H7 (cell line): ENCODE measurements at regions not wholly inside any gene's neighbourhood (a gene's known extent, or its start where the extent isn't known, plus 50 kb on each side); places are given as distances from the start of the nearest gene placed in this dataset.

Experiments
- DNase-seq: peaks from one replicate; pipeline ENCODE4 v3.0.0; 2012
- H3K27me3 ChIP-seq: 2 replicates; pipeline ENCODE4 v1.6.0; 2011; ENCODE audit warnings: mild to moderate bottlenecking, low read length; ENCODE audit not compliant: control insufficient read depth, insufficient read depth
- H3K36me3 ChIP-seq: replicated peaks from 2 replicates; pipeline ENCODE4 v1.5.1; 2011; ENCODE audit warnings: low read length; ENCODE audit not compliant: control insufficient read depth, insufficient read depth
- H3K4me3 ChIP-seq: 2 replicates; pipeline ENCODE4 v1.5.1; 2011; ENCODE audit warnings: low read depth, mild to moderate bottlenecking, control low read depth, low read length, moderate library complexity; ENCODE audit not compliant: insufficient read depth

DNA sequence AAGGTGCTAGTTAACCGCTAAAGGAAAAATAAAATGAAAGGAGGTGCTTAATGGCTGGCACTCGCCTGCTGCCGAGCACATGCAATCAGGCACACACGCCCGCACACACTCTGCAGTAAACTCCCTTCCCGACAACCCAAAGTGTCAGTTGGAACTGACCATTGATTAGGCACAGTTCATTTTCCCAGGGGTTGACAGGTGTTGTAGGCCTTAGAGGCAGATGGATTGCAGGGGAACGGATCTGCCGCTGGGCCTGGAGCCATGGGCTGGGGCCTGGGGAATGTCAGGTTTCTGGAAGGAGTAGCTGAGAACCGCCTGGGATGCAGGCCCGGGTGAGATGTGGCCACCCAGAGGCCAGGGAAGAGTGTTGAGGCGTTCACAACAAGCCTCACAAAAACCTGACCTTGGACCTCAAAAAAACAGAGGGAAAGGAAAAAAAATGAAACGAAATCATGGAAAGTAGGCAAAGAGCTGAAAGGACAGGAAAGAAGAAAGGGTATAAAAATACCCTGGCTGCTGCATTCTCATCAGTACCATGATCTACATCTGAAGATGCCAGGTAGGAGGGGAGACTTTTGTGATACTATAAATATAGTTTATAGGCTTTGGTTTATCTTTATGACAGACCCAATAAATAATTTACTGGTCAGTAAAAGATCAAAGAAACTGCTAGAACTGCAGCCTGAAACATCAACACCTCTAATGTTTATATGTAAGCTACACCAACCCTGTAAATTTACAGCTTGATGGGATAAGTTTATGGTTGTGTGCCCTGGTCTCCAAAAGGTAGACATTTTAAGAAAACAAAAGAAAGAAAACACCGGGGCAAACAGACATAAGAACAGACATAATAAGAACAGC is 313.4 kb downstream of the BUD13 start:
- no peaks in the 10 kb centered on the region for H3K27me3 ChIP-seq
- H3K36me3 ChIP-seq, result no peaks in the 10 kb centered on the region
- H3K4me3 ChIP-seq, result no peak overlapping the region
- DNase-seq, result no peak

DNA sequence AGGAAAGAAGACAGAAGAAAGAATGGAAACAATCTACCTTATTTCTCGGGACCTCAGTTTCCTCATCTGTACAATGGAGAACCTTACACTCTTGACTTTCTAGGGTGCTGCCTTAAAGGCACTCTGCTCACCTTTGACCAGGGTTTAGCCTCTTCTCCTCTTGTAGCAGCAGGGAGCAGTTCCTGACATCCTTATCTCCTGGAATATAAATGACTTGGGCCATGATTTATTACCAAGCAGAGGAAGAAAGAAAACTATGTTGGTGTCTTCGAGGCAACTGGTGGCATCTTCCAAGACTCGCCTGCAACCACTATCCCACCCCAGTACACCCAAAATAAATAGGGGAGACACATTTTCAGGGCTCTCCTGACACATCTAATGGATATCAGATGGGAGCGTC is 314.2 kb downstream of the BUD13 start:
- H3K36me3 ChIP-seq, result no peaks in the 10 kb centered on the region
- H3K4me3 ChIP-seq, result no peak overlapping the region
- no peak for DNase-seq
- no peaks in the 10 kb centered on the region for H3K27me3 ChIP-seq

DNA sequence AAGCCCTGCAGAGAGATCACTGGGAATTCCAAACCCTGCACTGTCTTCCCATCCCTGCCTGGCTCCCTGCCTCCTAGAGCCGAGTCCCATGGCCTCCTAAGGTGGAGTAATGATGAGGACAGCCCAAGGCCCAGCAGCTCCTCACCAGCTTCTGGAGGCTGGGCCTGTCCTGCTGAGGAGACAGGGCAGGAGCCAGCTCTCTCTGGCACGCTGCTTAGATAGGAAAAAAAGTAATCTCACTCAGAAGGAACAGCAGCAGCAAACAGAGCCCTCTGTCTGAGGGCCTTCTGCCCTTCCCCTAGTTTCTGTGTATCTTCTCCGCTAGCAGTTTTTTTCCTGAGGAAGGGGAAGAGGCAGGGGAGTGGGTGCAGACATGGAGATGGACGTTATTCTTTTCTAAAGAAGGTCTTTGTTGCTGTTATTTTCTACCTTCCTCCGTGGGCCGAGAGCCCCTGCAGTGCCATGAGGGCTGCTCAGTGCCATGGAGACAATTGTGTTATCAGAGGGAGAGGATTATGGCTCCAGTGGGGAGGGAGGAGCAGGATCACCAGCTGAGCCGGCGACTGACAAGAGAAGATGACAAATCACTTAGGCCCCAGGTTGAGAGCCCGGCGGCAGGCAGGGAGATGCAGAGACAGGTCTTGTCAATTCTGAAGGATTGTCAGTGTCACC is 315.3 kb downstream of the BUD13 start:
- peak; percentile 42 for DNase-seq
- no peaks in the 10 kb centered on the region for H3K27me3 ChIP-seq
- no peak overlapping the region for H3K4me3 ChIP-seq
- no peaks in the 10 kb centered on the region for H3K36me3 ChIP-seq

DNA sequence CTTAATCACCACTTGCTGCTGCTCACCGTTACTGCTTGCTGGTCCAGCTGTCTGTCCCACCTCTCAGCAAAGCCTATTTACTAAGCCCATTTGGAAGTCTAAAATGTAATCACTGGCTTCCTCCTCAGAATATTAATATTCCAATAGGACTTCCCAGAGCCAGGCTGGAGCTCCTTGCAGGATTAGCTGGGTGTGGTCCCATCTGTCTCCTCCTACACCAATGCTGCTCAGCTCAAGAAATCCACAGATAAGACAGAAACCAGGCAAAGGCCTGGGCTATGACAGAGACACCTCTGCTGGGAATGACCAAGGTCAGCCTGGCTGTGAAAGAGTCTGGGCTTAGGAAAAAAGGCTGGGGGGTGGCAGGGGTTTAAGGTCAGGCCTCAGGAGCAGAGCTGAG is 317.8 kb downstream of the BUD13 start:
- Histone ChIP-seq H3K36me3 (no peaks in the 10 kb centered on the region), H3K27me3 (no peaks in the 10 kb centered on the region), H3K4me3 (no peak overlapping the region)
- DNase-seq, result no peak

DNA sequence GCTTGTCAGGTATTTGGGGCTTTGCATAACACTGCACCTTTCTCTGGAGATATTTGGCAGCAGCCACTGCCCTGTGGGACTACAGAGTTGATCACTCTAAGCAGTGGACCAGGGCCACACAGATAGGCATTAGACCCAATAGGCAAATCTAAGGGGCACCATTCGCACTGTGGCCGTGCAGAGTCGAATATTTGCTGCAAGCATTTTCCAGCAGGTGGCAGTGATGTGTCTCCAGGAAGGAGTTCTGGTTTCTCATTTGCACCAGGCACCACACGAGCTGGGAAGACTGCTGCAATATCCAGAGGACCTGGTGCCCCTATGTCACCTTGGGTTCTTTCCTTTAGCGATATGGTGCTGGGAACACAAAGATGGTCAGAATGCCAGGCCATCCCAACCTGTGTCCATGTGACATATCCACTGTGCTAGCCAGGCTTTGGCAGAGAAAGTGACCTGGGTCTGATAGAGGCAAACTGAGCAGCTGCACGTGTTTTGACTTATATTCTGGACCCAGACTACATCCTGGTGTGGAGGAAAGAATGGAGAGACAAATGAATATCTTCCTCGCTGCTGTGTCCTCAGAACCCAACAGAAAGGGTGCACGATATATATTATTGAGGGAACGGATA is 318.7 kb downstream of the BUD13 start:
- no peak overlapping the region for H3K4me3 ChIP-seq

DNA sequence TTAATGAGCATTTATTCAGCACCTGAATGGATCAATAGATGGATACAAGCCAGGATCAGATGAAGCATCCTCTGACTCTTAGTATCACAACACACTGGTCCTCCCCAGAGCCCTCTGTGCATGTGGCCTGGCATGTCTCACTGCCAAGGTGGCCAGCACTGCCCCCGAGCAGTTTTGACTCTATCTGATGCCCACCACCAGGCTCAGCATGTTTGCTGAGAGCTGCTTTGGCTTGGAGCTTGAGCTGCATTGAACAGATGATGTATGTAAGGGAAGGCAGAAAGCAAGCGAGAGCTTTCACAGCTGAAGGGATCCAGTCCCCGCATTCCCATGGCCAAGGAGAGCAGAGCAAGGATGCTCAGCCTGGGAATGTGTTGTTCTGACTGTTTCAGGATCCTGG is 320.3 kb downstream of the BUD13 start:
- Histone ChIP-seq H3K4me3 (no peak overlapping the region), H3K27me3 (no peaks in the 10 kb centered on the region), H3K36me3 (no peaks in the 10 kb centered on the region)
- DNase-seq, result no peak

More for the DNA sequence above, 318.7 kb downstream of the BUD13 start:
- peak; percentile 68 for DNase-seq
- no peaks in the 10 kb centered on the region for H3K36me3 ChIP-seq
- H3K27me3 ChIP-seq, result no peaks in the 10 kb centered on the region

DNA sequence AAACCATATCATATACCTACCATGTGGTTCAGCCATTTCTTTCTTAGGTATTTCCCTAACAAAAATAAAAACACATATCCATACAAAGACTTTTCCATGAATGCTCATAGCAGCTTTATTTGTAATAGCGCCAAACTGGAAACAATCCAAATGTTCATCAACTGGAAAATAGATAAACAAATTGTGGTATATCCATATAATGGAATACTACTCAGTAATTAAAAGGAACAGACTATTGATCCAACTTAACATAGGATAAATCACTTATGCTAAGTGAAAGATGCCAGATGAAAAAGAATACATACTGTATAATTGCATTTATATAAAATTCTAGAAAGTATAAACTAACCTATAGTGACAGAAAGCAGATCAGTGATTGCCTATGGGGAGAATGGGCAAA is 323.3 kb downstream of the BUD13 start:
- Histone ChIP-seq H3K27me3 (no peaks in the 10 kb centered on the region), H3K36me3 (no peaks in the 10 kb centered on the region), H3K4me3 (no peak overlapping the region)
- no peak for DNase-seq

DNA sequence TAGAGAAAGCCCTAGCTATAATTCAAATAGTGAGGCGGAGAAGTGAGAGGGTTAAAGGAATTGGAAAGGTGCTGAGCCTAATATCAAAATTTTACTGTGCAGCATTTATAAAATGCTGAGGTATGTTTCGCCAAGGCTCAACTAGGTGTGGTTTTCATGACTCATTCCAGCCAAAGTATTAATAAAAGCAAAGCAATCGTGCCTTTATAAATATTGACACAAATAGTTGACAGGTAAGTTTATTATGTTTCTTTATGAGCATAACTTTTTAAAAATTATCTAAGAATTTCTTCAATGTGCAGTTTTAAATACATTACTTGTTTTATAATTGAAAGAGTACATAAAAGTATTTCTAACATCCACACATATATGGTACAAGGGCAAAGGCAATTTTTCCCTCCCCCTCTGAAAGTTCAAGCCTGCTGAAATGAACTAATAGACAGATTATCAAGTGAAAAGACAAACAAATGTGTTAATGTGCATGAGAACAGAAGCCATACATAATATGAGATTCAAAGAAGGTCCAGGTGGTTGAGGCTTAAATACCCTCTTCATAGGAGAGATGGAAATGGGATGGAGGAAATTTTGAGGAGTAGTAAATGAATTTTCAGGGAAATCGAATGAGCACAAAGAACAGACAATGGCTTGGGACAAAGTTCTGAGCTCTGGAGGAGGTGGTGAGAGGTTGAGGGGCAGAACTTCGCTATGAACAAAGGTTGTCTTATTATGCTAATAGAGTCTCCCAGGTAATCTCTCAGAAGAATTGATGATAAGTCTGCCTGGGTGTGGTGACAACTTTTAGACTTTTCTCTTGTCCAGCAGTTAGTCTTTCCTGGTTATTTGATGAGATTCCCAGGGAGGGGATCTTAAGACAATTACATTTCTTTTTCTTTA is 326.5 kb downstream of the BUD13 start:
- H3K36me3 ChIP-seq, result no peaks in the 10 kb centered on the region; the same call in 1 of the 2 replicates
- no peak overlapping the region for H3K4me3 ChIP-seq
- no peaks in the 10 kb centered on the region for H3K27me3 ChIP-seq
- DNase-seq, result no peak

DNA sequence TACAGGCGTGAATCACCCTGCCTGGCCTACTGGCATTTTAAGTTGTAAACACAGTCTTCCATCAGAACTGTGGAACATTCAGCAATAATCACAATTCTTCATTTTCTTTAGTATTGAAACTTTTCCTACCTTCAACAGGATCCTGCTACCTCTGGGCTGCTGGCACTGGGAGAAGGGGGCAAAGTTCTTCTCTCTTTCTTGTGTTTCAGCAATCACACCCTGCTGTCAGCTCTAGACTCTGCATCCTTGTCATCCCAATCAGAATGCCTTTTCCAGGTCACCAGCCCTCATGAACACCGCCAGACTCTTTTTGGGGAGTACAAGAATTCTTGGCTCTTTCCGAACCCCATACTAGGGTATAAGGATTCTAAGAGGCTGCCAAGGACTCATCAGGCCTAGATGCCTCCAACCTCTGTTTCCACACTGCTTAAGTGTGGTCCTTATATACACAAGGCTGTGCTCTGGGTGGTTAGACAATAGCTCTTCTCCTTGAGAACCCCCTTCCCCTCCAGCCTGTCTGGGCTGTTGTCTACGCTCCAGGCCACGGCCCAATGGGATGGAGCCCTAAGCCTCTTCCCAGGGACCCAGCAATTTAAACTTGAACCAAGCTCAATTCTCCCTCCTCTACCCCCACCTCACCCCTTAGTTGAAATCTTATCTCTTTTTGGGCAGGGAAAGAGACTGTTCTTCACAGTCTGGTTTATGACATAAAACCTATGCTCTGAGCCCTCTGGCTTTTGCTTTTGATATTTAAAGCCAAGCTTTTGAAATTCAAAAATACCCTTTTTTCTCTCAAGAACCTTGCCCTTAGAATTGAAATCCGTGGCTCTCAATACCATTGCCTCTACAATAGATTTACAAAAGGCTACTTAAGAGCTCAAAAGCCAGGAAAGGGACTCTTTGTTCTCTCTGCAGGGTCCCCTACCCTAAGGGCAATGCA is 327.4 kb downstream of the BUD13 start:
- Histone ChIP-seq H3K27me3 (no peaks in the 10 kb centered on the region), H3K36me3 (no peaks in the 10 kb centered on the region; the same call in 1 of the 2 replicates), H3K4me3 (peak overlapping the region; percentile 0; the same call in 1 of the 2 replicates)
- DNase-seq, result peak; percentile 67

DNA sequence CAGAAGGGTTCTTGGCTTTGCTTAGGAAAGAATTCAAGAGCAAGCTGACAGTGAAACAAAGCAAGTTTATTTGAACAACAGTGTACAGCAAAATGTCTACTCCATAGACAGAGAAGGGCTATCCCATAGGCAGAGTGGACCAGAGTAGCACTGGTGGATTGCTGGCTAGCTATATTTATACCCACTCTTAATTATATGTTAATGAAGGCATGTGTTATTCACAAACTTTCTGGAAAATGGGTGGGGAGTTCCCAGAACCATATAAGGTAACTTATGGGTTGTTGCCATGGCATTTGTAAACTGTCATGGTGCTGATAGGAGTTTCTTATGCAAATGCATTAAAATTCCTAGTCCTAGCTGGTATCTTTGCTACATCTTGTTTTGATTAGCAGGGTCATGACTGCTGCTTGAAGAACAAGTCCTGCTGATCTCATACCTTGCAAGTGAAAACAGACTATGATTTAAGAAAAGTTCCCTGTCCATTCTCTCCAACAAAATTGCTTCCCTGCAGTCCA is 330.5 kb downstream of the BUD13 start:
- Histone ChIP-seq H3K4me3 (no peak overlapping the region), H3K36me3 (no peaks in the 10 kb centered on the region; the same call in 1 of the 2 replicates), H3K27me3 (no peaks in the 10 kb centered on the region)
- DNase-seq, result no peak

DNA sequence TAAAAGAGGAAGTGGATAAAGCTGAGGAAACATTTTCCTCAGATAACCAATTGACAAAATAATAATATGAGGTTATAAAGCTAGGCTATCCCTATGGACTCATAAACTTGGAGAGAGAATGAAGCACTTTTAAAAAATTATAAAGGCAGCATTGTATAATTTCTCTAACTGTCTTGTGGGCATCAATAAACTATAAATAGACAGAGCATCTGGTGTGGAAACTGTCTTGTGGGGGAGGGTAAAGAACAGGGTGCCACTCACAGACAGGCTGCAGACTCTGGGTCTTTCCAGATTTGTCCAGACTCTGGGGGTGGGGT is 333.5 kb downstream of the BUD13 start:
- H3K4me3 ChIP-seq, result no peak overlapping the region
- H3K36me3 ChIP-seq, result no peaks in the 10 kb centered on the region; the same call in 1 of the 2 replicates
- DNase-seq, result no peak
- H3K27me3 ChIP-seq, result no peaks in the 10 kb centered on the region

DNA sequence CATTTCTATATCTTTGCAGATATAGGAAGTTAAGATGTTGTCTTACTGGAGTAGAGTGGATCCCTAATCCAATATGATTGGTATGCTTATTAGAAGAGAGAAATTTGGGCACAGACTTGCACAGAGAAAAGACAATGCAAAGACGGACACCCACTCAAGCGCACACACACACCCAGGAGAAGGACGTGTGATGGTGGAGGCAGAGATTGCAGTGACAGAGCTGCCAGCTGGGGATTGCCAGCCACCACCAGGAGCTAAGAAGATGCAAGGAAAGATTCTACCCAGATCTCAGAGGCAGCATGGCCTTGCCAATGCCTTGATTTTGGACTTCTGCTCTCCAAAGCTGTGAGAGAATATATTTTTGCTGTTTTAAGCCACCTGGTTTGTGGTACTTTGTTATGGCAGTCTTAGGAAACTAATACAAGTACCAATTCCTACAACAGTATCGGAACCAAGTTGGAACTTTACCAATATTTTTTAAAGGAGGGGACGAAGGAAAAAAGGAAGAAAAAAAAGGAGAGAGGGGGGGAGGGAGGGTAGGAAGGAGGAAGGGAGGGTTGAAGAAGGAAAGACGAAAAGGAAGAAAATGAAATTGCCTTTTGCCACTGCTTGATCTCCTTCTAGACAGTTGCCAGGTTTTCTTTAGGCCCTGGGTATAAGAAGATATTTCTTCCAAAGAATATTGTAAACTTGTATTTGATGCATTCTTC is 334.0 kb downstream of the BUD13 start:
- Histone ChIP-seq H3K4me3 (no peak overlapping the region), H3K36me3 (no peaks in the 10 kb centered on the region; the same call in 1 of the 2 replicates), H3K27me3 (no peaks in the 10 kb centered on the region)
- DNase-seq, result no peak

DNA sequence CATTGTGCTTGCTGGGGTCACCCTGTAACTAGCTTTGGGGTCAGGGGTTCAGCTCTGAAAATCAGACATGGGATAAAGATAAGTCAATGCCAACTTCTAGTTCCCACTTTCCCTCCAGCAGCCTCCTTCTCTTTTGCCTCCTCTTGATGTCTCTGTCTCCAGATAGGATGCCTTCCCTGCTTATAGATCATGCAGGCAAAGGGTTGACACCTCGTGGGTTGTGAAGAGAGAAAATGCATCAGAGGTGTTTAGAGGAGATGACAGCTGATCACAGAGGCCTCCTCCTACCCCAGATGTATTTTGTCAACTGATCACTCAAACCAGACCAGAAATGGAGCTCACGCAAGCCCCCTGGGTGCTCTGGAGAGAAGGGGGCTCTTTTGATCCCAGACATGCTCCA is 337.8 kb downstream of the BUD13 start:
- DNase-seq, result no peak

More for the DNA sequence above, 337.8 kb downstream of the BUD13 start:
- Histone ChIP-seq H3K4me3 (no peak overlapping the region), H3K27me3 (no peaks in the 10 kb centered on the region), H3K36me3 (no peaks in the 10 kb centered on the region)
